ENCODE measurements at regions not wholly inside any gene's neighbourhood (a gene's known extent, or its start where the extent isn't known, plus 50 kb on each side); places are given as distances from the start of the nearest gene placed in this dataset.

DNA sequence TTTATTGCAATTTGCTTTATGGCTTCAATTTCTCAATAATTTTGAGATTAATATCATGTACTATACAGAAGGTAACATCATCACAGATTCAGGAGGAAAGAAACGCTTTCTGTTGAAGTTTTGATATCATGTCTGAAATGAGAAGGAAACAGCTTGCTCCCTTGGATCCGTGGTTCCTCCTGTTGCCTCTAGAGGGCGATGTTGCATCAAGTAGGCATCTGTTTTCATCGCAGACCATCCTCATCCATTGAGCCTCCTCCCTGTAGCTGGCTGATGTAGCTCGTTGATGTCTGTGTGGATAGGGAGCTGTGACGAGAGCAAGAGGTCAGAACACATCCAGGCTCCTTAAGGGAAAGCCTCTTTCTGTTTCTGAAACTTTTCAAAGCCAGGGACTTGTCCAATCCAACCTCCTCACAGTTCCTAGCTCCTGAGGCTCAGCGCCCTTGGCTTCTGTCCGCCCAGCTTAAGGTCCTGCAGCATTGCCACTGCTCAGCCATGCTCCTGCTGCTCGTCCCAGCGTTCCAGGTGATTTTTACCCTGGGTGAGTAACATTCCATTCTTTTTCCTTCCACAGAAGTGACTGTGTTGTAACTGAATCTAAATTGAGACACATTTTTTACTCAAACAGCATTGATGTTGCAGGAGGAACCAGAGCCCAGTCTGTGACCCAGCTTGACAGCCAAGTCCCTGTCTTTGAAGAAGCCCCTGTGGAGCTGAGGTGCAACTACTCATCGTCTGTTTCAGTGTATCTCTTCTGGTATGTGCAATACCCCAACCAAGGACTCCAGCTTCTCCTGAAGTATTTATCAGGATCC is 304.8 kb upstream of the OR4E1 start:
- TF ChIP-seq TBL1XR1 (IDR thresholded peaks at IDR 0.05; ENCODE audit: borderline replicate concordance, low read length, partially characterized antibody) (no peak), ELF4 (CRISPR knock-in tag; IDR thresholded peaks at IDR 0.05; ENCODE audit: borderline replicate concordance) (no peak), ZNF720 (CRISPR knock-in tag; IDR thresholded peaks at IDR 0.05) (no peak), JUN (CRISPR knock-in tag; IDR thresholded peaks at IDR 0.05) (no peak), MBD4 (IDR thresholded peaks at IDR 0.05; ENCODE audit: borderline replicate concordance, low read length) (no peak), U2AF1 (optimal IDR thresholded peaks at IDR 0.05; ENCODE audit: low read depth, low read length) (no peak)

All from HepG2 (cell line).